Stimulated activated CD4-positive, alpha-beta T cell treated with anti-CD3 and anti-CD28 coated beads, Interleukin-1b, Interleukin-23, amount 100 ng/mL, for 1 hour (primary cell): ENCODE measurements at regions not wholly inside any gene's neighbourhood (a gene's known extent, or its start where the extent isn't known, plus 50 kb on each side); places are given as distances from the start of the nearest gene placed in this dataset.

ENCODE experiments used
- DNase-seq, 2 donors: peaks; one replicate each; pipeline ENCODE4 v3.0.0-alpha.2; 2020; ENCODE audit warnings: low read depth in 2 of 2

GRCh38 chr9:7871977-7872730, 72.6 kb upstream of the DMAC1 start:
- DNase-seq, result no peak

- no peak for DNase-seq
Observed at GRCh38 chr9:7869340-7869739, 69.8 kb upstream of the DMAC1 start.

GRCh38 chr9:7862170-7862569, 62.6 kb upstream of the DMAC1 start:
- no peak for DNase-seq

- DNase-seq, result no peak
Observed at GRCh38 chr9:7861086-7861485, 61.5 kb upstream of the DMAC1 start.

- DNase-seq, result no peak
Observed at GRCh38 chr9:7860335-7860709, 60.7 kb upstream of the DMAC1 start.

- DNase-seq, result no peak
Observed at GRCh38 chr9:7859701-7860334, 60.2 kb upstream of the DMAC1 start.

- no peak for DNase-seq
Observed at GRCh38 chr9:7858166-7858565, 58.6 kb upstream of the DMAC1 start.

- no peak for DNase-seq
Observed at GRCh38 chr9:7854763-7855162, 55.2 kb upstream of the DMAC1 start.
